Mesenchymal stem cell (in vitro differentiated cells and primary cell): ENCODE measurements at regions not wholly inside any gene's neighbourhood (a gene's known extent, or its start where the extent isn't known, plus 50 kb on each side); places are given as distances from the start of the nearest gene placed in this dataset.
"Not testable (repeated sequence)": the region's sequence is repeated elsewhere in the genome, so short reads cannot be mapped to it uniquely, and the experiment has no call there.

Source experiments
- DNase-seq: peaks from one replicate; pipeline ENCODE4 v3.0.0-alpha.2; 2013
- H2AFZ ChIP-seq: one replicate; pipeline ENCODE4 v1.6.1; 2013; ENCODE audit warnings: low read depth, mild to moderate bottlenecking, control low read depth, inconsistent platforms, low read length, moderate library complexity
- H2AK5ac ChIP-seq: 2 replicates; pipeline ENCODE4 v1.6.1; 2013; ENCODE audit warnings: low read length, moderate library complexity, mild to moderate bottlenecking, inconsistent platforms; ENCODE audit not compliant: severe bottlenecking
- H2BK120ac ChIP-seq: one replicate; pipeline ENCODE4 v1.6.1; 2013; ENCODE audit warnings: low read depth, mild to moderate bottlenecking, inconsistent platforms, low read length, moderate library complexity
- H2BK12ac ChIP-seq, 2 experiments: one replicate each; pipeline ENCODE4 v1.6.1; 2013; ENCODE audit warnings: inconsistent platforms in 2 of 2, low read length in 2 of 2, mild to moderate bottlenecking in 2 of 2, moderate library complexity in 2 of 2, control low read depth in 1 of 2
- H2BK15ac ChIP-seq: one replicate; pipeline ENCODE4 v1.6.1; 2013; ENCODE audit warnings: mild to moderate bottlenecking, low read depth, inconsistent platforms; ENCODE audit not compliant: poor library complexity, severe bottlenecking
- H2BK5ac ChIP-seq: 2 replicates; pipeline ENCODE4 v1.6.1; 2013; ENCODE audit warnings: low read depth, mild to moderate bottlenecking, low read length, control low read depth, inconsistent platforms; ENCODE audit not compliant: poor library complexity, severe bottlenecking
- H3K14ac ChIP-seq, 2 experiments: one replicate each; pipeline ENCODE4 v1.6.1; 2013; ENCODE audit warnings: inconsistent platforms in 2 of 2, low read length in 2 of 2, control low read depth in 1 of 2, mild to moderate bottlenecking in 1 of 2, moderate library complexity in 1 of 2
- H3K18ac ChIP-seq, 2 experiments: one replicate each; pipeline ENCODE4 v1.6.1; 2013; ENCODE audit warnings: inconsistent platforms in 2 of 2, low read length in 2 of 2, control low read depth in 1 of 2, low read depth in 1 of 2, mild to moderate bottlenecking in 1 of 2
- H3K23ac ChIP-seq, 2 experiments: one replicate each; pipeline ENCODE4 v1.6.1; 2013; ENCODE audit warnings: inconsistent platforms in 2 of 2, low read length in 2 of 2, mild to moderate bottlenecking in 2 of 2, moderate library complexity in 2 of 2, control low read depth in 1 of 2
- H3K27ac ChIP-seq: 2 replicates; pipeline ENCODE4 v1.5.1; 2013; ENCODE audit warnings: mild to moderate bottlenecking, moderate library complexity, low read length, control low read depth, inconsistent platforms; ENCODE audit not compliant: poor library complexity, severe bottlenecking
- H3K27me3 ChIP-seq, 2 experiments: 2 replicates each; pipeline versions ENCODE4 v1.6.1 to v1.7.0; 2013; ENCODE audit warnings: low read length in 2 of 2, mild to moderate bottlenecking in 2 of 2, moderate library complexity in 2 of 2, control low read depth in 1 of 2, inconsistent platforms in 1 of 2; ENCODE audit not compliant: control insufficient read depth in 1 of 2, insufficient read depth in 1 of 2
- H3K36me3 ChIP-seq, 2 experiments: 2 replicates each; pipeline versions ENCODE4 v1.6.1 to v1.7.0; 2013; ENCODE audit warnings: low read length in 2 of 2, control low read depth in 1 of 2, inconsistent platforms in 1 of 2, low read depth in 1 of 2, mild to moderate bottlenecking in 1 of 2; ENCODE audit not compliant: insufficient read depth in 2 of 2, control insufficient read depth in 1 of 2
- H3K4ac ChIP-seq, 2 experiments: one replicate each; pipeline ENCODE4 v1.6.1; 2013; ENCODE audit warnings: inconsistent platforms in 2 of 2, low read length in 2 of 2, mild to moderate bottlenecking in 2 of 2, moderate library complexity in 2 of 2, control low read depth in 1 of 2, low read depth in 1 of 2
- H3K4me1 ChIP-seq: 2 replicates; pipeline ENCODE4 v1.6.1; 2013; ENCODE audit warnings: low read depth, low read length, control low read depth; ENCODE audit not compliant: control insufficient read depth, insufficient read depth
- H3K4me2 ChIP-seq: 2 replicates; pipeline ENCODE4 v1.6.1; 2013; ENCODE audit warnings: low read length, mild to moderate bottlenecking, inconsistent platforms; ENCODE audit not compliant: poor library complexity, severe bottlenecking
- H3K4me3 ChIP-seq, 2 experiments: 2 replicates each; pipeline versions ENCODE4 v1.5.1 to v1.7.0; 2013; ENCODE audit warnings: low read length in 2 of 2, mild to moderate bottlenecking in 2 of 2, control low read depth in 1 of 2, low read depth in 1 of 2; ENCODE audit not compliant: insufficient read depth in 1 of 2
- H3K79me1 ChIP-seq: replicated peaks from 2 replicates; pipeline ENCODE4 v1.6.1; 2013; ENCODE audit warnings: mild to moderate bottlenecking, control low read depth, low read length, inconsistent platforms; ENCODE audit not compliant: poor library complexity, severe bottlenecking
- H3K9ac ChIP-seq: 2 replicates; pipeline ENCODE4 v1.7.0; 2013; ENCODE audit warnings: mild to moderate bottlenecking, low read length, moderate library complexity
- H3K9me3 ChIP-seq: 2 replicates; pipeline ENCODE4 v1.7.0; 2013; ENCODE audit warnings: mild to moderate bottlenecking, low read length; ENCODE audit not compliant: control insufficient read depth
- H4K8ac ChIP-seq: one replicate; pipeline ENCODE4 v1.6.1; 2013; ENCODE audit warnings: inconsistent platforms, mild to moderate bottlenecking, low read length, moderate library complexity
- H4K91ac ChIP-seq: one replicate; pipeline ENCODE4 v1.6.1; 2013; ENCODE audit warnings: mild to moderate bottlenecking, low read length, inconsistent platforms
- WGBS: methylation state at CpG from one replicate; pipeline ENCODE4 v1.1.7; 2013; ENCODE audit warnings: mixed read lengths; 5-methylcytosine and 5-hydroxymethylcytosine counted together

DNA sequence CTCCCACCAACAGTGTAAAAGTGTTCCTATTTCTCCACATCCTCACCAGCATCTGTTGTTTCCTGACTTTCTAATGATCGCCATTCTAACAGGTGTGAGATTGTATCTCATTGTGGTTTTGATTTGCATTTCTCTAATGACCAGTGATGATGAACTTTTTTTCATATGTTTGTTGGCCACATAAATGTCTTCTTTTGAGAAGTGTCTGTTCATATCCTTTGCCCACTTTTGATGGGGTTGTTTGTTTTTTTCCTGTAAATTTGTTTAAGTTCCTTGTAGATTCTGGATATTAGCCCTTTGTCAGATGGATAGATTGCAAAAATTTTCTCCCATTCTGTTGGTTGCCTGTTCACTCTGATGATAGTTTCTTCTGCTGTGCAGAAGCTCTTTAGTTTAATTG, 687.3 kb upstream of the ADGRB3 start:
- not testable (repeated sequence) for H2BK12ac ChIP-seq, H3K9ac ChIP-seq, H3K79me1 ChIP-seq, H2BK5ac ChIP-seq, H3K14ac ChIP-seq, H3K4me1 ChIP-seq, H3K18ac ChIP-seq, H4K91ac ChIP-seq, H3K27ac ChIP-seq, H3K36me3 ChIP-seq, H2BK15ac ChIP-seq, H2BK120ac ChIP-seq, H3K9me3 ChIP-seq, H2AK5ac ChIP-seq, H3K4me2 ChIP-seq, H3K27me3 ChIP-seq, H4K8ac ChIP-seq, H3K23ac ChIP-seq, DNase-seq, H3K4me3 ChIP-seq, H3K4ac ChIP-seq, H2AFZ ChIP-seq
- WGBS = 100% methylated on average over 1 of the region's 1 CpG

DNA sequence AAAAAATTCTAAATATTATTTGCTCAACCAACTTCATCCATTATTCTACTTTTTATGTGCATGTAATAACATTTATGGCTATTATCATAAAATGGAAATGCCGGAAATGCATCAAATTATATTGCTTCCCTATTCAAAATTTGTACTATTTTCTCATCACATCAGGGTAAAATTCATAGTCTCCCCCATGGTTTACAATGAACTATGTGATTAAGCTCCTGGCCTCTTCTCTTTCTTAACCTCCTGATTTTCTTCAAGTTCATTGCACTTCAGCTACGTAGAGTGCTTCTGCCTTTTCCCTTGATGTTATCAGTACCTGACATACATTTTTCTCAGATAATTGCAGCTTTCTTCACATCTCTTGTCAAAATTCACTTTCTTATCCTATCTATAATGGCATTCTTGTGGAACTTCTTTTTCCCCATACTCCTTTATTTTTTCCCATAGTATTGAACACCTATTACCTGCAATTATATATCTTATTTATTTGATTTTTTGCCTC, 699.1 kb upstream of the ADGRB3 start:
- no peaks in the 10 kb centered on the region for H3K27me3 ChIP-seq
- no peak overlapping the region for H3K23ac ChIP-seq
- no peak overlapping the region for H2AFZ ChIP-seq
- no peaks in the 10 kb centered on the region for H3K36me3 ChIP-seq
- no peak overlapping the region for H2BK5ac ChIP-seq
- no peak overlapping the region for H3K27ac ChIP-seq
- H2BK12ac ChIP-seq = no peak overlapping the region
- H3K4me2 ChIP-seq = no peak overlapping the region
- no peak overlapping the region for H2BK15ac ChIP-seq
- no peak overlapping the region for H3K18ac ChIP-seq
- H3K9ac ChIP-seq = no peak overlapping the region
- H3K14ac ChIP-seq = no peak overlapping the region
- no peak for DNase-seq
- peaks cover 14% of the 10 kb centered on the region for H3K9me3 ChIP-seq
- no peak overlapping the region for H3K4ac ChIP-seq
- 95% methylated on average over 2 of the region's 2 CpGs for WGBS
- no peak overlapping the region for H2BK120ac ChIP-seq
- no peak overlapping the region for H4K8ac ChIP-seq
- H4K91ac ChIP-seq = no peak overlapping the region
- no peak overlapping the region for H2AK5ac ChIP-seq
- H3K4me1 ChIP-seq = no peaks in the 10 kb centered on the region
- H3K4me3 ChIP-seq = no peak overlapping the region
- H3K79me1 ChIP-seq = no peaks in the 10 kb centered on the region

DNA sequence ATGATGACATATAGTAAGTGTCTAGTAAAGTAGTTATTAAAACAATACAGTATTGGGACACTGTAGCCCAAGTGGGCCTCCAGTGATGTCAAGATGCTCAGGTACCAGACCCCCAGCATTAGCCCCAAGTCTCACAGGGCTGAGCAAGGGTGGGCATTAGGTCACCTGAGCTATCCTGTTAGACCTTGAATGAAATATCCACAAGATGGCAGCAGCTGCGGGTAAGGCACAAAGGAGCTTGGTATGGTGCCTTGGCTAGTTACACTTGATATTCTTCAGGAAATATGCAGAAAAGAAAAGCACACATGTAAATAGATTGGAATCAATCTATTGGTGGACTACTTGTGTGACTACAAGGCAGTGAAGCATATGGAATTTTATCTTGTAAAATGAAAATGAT, 701.8 kb upstream of the ADGRB3 start:
- Histone ChIP-seq H2BK5ac (no peak overlapping the region), H2BK12ac (no peak overlapping the region), H3K79me1 (no peaks in the 10 kb centered on the region), H3K18ac (no peak overlapping the region), H3K4ac (no peak overlapping the region), H2AFZ (no peak overlapping the region), H3K4me2 (no peak overlapping the region), H2BK120ac (no peak overlapping the region), H2BK15ac (no peak overlapping the region), H3K4me1 (no peaks in the 10 kb centered on the region), H3K9ac (no peak overlapping the region), H3K27ac (no peak overlapping the region), H3K36me3 (no peaks in the 10 kb centered on the region), H4K8ac (no peak overlapping the region), H3K23ac (no peak overlapping the region), H3K4me3 (no peak overlapping the region), H4K91ac (no peak overlapping the region), H3K9me3 (peaks cover 18% of the 10 kb centered on the region), H3K27me3 (no peaks in the 10 kb centered on the region), H2AK5ac (no peak overlapping the region), H3K14ac (no peak overlapping the region)
- no peak for DNase-seq
- 50% methylated on average over 1 of the region's 1 CpG for WGBS

DNA sequence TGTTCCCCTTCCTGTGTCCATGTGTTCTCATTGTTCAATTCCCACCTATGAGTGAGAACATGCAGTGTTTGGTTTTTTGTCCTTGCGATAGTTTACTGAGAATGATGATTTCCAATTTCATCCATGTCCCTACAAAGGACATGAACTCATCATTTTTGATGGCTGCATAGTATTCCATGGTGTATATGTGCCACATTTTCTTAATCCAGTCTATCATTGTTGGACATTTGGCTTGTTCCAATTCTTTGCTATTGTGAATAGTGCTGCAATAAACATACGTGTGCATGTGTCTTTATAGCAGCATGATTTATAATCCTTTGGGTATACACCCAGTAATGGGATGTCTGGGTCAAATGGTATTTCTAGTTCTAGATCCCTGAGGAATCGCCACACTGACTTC, 712.5 kb upstream of the ADGRB3 start:
- H3K4me3 ChIP-seq, H3K4me1 ChIP-seq, H3K9ac ChIP-seq, H2AK5ac ChIP-seq, H3K4me2 ChIP-seq, H3K14ac ChIP-seq, H3K18ac ChIP-seq, H2BK15ac ChIP-seq, DNase-seq, H4K91ac ChIP-seq, H3K4ac ChIP-seq, H2BK5ac ChIP-seq, H4K8ac ChIP-seq, H3K27ac ChIP-seq, H3K27me3 ChIP-seq, H2AFZ ChIP-seq, H2BK12ac ChIP-seq, H2BK120ac ChIP-seq, H3K36me3 ChIP-seq, H3K79me1 ChIP-seq, H3K23ac ChIP-seq: not testable (repeated sequence)
- H3K9me3 ChIP-seq = peaks cover 16% of the 10 kb centered on the region
- no CpG with 5 or more reads among the region's 3 CpGs for WGBS
